LNCAP (cell line): ENCODE measurements at regions not wholly inside any gene's neighbourhood (a gene's known extent, or its start where the extent isn't known, plus 50 kb on each side); places are given as distances from the start of the nearest gene placed in this dataset.

Experiments used
- TF ChIP-seq, protein P1 (sequence below): fragments of 450-650 bp; IDR thresholded peaks from 2 replicates; pipeline ENCODE4 v1.5.1; 2017; ENCODE audit warnings: mild to moderate bottlenecking

DNA sequence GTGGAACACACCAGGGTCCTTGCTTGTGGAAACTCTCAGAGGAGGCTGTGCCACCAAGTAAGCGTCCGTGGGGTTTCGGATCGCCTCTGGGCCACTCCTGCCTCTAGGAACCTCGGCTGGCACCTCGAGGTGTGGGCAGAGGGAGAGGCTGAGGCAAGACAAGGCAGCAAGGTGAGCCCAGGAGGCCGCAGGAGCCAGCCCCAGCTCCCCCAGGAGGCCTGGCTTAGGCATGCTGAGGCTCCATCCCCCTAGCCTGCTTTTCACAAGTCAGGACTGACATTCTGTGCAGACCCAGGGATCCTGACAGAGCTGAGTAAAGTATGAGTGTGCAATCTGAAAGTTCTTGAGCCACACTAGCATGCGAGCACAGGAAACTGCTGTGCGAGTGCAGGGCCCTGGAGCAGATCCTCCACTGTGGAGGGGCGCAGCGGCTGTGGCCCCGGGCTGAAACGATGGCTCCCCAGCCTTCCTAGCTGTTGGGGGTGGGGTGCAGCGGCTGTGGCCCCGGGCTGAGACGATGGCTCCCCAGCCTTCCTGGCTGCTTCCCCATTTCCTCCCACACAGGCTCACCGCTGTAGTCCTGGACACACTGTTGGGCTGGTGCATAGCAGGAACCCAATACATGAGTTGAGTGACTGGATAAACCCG lies 75.2 kb upstream of the CD93 start:
- TF ChIP-seq, protein P1, sequence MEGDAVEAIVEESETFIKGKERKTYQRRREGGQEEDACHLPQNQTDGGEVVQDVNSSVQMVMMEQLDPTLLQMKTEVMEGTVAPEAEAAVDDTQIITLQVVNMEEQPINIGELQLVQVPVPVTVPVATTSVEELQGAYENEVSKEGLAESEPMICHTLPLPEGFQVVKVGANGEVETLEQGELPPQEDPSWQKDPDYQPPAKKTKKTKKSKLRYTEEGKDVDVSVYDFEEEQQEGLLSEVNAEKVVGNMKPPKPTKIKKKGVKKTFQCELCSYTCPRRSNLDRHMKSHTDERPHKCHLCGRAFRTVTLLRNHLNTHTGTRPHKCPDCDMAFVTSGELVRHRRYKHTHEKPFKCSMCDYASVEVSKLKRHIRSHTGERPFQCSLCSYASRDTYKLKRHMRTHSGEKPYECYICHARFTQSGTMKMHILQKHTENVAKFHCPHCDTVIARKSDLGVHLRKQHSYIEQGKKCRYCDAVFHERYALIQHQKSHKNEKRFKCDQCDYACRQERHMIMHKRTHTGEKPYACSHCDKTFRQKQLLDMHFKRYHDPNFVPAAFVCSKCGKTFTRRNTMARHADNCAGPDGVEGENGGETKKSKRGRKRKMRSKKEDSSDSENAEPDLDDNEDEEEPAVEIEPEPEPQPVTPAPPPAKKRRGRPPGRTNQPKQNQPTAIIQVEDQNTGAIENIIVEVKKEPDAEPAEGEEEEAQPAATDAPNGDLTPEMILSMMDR: no peak

DNA sequence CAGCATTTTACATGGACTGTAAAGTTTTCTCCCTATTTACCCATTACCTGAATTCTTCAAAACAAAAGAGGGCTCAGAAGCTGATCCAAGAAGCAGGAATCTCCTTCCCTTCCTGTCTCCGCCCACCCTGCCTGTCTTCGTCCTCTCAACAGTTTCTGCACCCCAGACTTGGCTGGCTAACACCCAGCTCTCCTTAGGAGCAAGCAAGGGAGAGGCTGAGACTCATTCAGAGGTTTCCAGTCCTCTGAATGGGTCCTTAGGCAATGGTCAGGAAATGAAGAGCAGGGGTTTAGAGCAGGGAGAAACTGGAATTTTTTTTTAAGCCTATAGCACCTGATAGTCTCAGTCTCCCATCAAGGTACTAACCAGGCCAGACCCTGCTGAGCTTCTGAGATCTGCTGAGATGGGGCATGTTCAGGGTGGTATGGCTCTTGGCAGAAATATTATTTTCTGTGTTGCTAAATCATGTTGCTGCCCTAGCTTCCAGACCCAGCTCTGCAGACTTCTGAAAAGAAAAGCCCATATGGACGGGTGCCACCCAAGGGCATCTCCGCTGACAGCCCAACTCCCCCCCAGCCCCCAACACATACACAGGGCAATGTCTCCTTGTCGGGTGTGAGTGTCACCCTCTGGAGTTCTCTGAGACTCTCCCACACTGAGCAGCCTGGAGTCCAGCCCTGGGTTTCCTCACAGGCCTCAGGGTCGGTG lies 74.6 kb upstream of the CD93 start:
- TF ChIP-seq, protein P1: no peak

DNA sequence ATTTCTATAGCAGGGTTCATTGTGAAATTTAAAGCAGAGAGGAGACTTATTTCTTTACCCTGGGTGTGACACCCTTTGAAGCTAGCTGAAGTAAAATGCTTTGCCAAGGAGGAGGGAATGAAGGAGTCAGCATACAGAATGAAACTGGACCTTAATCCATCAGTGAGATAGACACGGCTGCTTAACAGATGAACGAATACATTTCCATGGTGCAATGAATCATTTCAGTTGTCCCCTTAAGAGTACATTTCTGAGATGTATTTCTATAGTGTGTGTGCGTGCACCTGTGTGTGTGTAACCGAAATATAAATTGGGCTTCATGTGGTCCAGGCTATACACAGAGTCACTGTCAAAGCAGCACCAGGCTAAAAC lies 73.8 kb upstream of the CD93 start:
- TF ChIP-seq, protein P1: no peak

DNA sequence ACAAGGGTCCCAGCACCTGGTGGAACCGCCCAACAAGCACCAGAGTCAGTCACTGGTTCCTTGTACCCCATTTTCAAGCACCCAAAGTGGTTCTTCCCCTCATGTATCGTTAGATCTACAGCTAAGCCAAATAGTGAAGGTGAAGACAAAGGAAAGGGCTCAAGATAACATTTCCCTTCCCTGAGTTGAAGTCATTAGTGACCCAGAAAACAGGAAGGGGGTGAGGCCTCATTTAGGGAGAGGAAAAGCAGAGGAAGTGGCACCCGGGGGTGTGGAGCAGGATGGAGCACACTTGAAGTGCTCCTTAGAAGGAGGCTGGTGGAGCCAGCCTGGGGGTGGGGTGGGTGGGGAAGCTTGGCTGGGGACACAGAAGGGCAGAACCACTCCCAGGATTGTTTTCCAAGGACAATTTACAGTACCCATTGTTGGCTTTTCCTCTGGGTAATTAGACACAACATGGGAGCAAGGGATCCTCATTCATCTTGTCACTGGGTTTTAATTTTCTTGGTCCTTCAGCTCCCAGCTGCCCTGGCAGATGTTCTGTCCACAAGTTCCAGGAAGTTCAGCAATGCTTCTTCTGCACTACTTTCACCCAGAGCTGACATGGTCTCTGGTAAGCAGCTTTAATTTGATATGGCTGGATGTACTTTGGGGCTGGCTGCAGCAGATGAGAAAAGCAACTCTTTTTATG lies 73.3 kb upstream of the CD93 start:
- TF ChIP-seq, protein P1: no peak

DNA sequence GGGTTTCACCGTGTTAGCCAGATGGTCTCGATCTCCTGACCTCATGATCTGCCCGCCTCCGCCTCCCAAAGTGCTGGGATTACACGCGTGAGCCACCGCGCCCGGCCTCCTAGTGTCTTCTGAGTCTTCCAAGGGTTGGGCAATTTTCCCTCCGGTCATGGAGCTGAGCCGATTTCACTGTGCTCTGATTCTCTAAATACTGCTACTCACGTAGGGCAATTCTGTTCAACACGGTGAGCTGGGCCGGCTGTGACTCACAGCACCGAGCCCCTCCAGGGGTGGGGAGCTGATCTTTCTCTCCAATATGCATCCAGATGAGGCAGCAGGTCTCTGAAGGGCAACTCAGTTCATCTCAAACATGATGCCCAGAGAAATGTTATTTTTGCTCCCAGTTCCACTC lies 71.6 kb upstream of the CD93 start:
- TF ChIP-seq, protein P1: no peak

DNA sequence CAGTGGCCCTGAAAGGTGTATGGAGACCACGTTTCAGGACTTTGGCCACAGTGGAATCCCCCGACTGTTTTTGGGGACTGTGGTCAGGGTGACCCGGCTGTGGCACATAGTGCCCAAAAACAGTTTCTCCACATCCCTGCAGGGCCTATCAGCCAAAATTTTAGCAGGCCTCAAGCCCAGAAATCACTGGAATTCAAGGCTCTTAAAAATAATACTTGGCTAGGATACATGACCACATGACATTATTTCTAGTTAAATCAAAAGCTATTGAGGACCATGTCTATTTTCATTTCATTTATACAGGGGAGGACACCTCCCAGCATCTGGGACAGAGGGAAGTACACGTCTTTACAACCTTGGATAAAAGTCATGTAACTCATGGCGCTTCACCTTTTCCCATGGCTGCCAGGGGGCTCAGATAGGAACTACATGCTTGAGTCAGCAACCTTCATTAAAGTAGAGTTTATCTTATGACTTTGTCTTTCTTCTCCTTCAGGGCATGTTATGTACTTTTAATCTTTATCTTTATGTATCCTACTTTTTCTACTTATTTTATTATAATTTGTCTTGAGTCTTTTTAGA lies 70.8 kb upstream of the CD93 start:
- TF ChIP-seq, protein P1: no peak

DNA sequence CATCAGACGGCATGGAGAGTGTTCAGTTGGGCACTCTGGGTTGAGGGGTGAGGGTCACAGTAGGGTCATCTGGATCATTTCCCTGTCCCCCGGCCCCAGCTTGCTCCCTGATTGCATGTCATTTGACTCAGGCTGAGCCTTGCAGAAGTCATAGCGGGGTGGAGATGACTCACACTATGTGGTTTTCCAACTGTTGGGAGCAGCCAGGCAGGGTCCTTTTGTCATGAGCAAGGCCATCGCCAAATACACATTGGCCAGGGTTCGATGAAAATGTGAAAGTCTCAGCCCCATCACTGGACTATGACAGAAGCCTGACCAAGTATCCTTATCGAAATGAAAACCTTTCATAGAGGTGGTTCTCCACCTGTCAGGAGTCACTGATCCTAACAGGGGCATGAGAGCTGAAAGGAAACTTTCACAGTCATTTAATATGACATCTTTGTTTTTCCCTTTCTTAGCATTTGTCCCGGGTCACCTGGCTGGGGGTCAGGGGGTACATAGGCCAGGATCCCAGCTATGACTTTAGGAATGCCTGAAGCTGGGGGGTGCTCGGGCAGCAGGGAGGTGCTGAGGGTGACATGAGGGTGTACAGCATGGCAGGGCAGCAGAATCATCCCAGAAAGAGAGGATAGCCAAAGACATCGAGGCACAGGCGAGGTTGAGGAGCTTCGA lies 70.2 kb upstream of the CD93 start:
- TF ChIP-seq, protein P1: no peak
